Brain microvascular endothelial cell (primary cell): ENCODE measurements at regions not wholly inside any gene's neighbourhood (a gene's known extent, or its start where the extent isn't known, plus 50 kb on each side); places are given as distances from the start of the nearest gene placed in this dataset.

Experiments
- DNase-seq: peaks from one replicate; pipeline ENCODE4 v3.0.0-alpha.2; 2020
- H3K27ac ChIP-seq: fragments of 250-450 bp; sonication (Bioruptor Pico); 2 replicates; pipeline ENCODE4 v1.5.1; 2020; ENCODE audit warnings: mild to moderate bottlenecking, moderate library complexity
- H3K27me3 ChIP-seq: fragments of 250-450 bp; sonication (Bioruptor Pico); replicated peaks from 2 replicates; pipeline ENCODE4 v1.5.1; 2020; ENCODE audit warnings: mild to moderate bottlenecking
- H3K36me3 ChIP-seq: fragments of 250-450 bp; sonication (Bioruptor Pico); replicated peaks from 2 replicates; pipeline ENCODE4 v1.5.1; 2020; ENCODE audit warnings: mild to moderate bottlenecking
- H3K4me3 ChIP-seq: 2 replicates; pipeline ENCODE4 v1.5.1; 2011; ENCODE audit warnings: low read depth, mild to moderate bottlenecking, control low read depth, low read length, moderate library complexity
- CTCF ChIP-seq: IDR thresholded peaks from 2 replicates; pipeline ENCODE4 v1.5.1; 2011; ENCODE audit warnings: low read depth, mild to moderate bottlenecking, moderate library complexity, low read length, control low read depth, inconsistent platforms; ENCODE audit errors: missing control alignments
- in situ Hi-C: cut with HindIII; loops from 2 replicates; pipeline ENCODE4 v1.10.0; 2017; ENCODE audit warnings: low sequenced_read_pairs, low pct_ligation_motif_present

DNA sequence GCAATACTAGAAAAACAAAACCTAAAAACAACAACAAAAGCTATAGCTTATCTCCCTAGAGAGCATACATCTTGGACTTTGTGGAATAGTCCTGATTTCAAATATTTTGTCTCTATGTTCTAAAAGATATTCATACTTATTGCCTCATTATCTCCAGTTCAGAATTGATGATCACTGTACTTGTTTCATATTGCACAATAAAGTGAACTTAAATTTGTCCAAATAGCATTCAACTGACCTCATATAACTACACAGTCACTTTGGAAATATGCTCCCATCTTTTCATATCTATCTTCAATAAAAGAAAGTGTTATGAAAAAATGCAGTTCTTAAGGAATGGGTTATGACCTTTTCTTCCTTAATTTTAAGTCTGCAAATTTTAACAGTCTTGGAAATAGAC, 228.6 kb upstream of the CMC1 start:
- no peak for DNase-seq
- Histone ChIP-seq H3K27me3 (no peaks in the 10 kb centered on the region), H3K36me3 (no peaks in the 10 kb centered on the region), H3K27ac (no peak overlapping the region), H3K4me3 (no peak overlapping the region)
- TF ChIP-seq CTCF: no peak
- in situ Hi-C loops: no loop called here

GRCh38 chr3:28013864-28014473, 227.4 kb upstream of the CMC1 start:
- Histone ChIP-seq H3K27ac (no peak overlapping the region), H3K36me3 (no peaks in the 10 kb centered on the region), H3K4me3 (no peak overlapping the region), H3K27me3 (no peaks in the 10 kb centered on the region)
- in situ Hi-C loops: no loop called here
- no peak for DNase-seq
- no peak for TF ChIP-seq CTCF

DNA sequence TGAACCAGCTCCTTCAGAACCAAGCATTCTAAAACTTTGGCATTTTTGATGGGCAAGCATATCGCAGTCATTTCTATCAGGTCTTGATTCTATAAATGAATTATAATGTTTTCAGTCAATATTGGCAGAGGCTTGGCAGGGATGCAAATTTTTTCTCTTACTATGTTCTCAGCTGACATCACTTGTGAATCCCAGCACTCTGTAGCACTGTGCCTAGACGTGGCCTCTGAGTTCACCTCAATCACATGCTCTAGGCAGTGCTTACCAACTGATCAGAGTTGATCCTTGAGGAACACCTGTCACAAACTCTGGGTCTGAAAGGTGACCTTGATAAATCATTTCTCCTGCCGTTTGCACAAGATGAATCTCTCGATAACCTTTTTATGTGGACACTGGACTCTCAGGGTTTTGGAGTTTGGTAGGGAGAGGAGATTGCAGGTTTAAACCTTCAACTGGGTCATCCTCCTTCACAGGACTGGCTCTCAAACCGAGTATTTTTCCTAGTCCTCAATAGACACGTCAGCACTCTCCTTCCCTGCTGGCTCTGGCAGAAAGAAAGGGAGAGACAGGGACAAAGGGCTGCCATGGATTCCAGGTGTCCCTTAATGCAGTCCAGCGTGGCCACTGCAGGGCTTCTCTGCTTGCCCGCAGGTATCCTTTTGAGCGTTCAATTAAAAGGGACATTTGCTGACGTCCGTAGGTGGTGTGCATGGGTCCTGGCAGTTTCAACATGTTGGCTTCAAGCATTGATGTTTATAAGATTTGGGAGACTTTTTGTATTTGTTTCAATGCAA, 222.3 kb upstream of the CMC1 start:
- DNase-seq: no peak
- in situ Hi-C loops: no loop called here
- Histone ChIP-seq H3K4me3 (no peak overlapping the region), H3K27me3 (no peaks in the 10 kb centered on the region), H3K36me3 (no peaks in the 10 kb centered on the region), H3K27ac (no peak overlapping the region)
- TF ChIP-seq CTCF: no peak

DNA sequence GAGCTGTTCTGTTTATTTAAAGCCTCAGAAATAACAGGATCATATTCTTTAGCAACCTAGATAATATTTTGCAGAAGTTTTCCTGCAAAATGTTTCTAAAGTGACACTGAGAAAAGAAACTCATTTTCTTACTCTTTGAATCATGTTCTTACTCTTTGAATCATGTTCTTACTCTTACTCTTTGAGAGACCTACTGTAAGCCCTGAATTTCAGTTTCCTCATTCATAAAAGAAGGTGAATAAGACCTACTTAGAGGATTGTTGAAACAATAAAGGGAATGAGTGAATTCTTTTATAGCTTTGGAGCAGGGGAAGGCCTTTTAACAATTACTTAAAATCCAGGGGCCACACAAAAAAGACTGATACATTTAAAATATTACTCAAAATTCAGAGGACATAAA, 221.7 kb upstream of the CMC1 start:
- in situ Hi-C loops: no loop called here
- Histone ChIP-seq H3K27ac (no peak overlapping the region), H3K4me3 (no peak overlapping the region), H3K36me3 (no peaks in the 10 kb centered on the region), H3K27me3 (no peaks in the 10 kb centered on the region)
- no peak for DNase-seq
- no peak for TF ChIP-seq CTCF

GRCh38 chr3:28022916-28023315, 218.5 kb upstream of the CMC1 start:
- Histone ChIP-seq H3K36me3 (no peaks in the 10 kb centered on the region), H3K4me3 (no peak overlapping the region), H3K27me3 (no peaks in the 10 kb centered on the region), H3K27ac (no peak overlapping the region)
- in situ Hi-C loops: no loop called here
- TF ChIP-seq CTCF: no peak
- DNase-seq: no peak

- Histone ChIP-seq H3K27ac (no peak overlapping the region), H3K27me3 (no peaks in the 10 kb centered on the region), H3K4me3 (no peak overlapping the region), H3K36me3 (no peaks in the 10 kb centered on the region)
- no peak for TF ChIP-seq CTCF
- in situ Hi-C loops: no loop called here
- no peak for DNase-seq
Measured at GRCh38 chr3:28028554-28028953, 212.9 kb upstream of the CMC1 start.
